ENCODE measurements at regions not wholly inside any gene's neighbourhood (a gene's known extent, or its start where the extent isn't known, plus 50 kb on each side); places are given as distances from the start of the nearest gene placed in this dataset.

DNA sequence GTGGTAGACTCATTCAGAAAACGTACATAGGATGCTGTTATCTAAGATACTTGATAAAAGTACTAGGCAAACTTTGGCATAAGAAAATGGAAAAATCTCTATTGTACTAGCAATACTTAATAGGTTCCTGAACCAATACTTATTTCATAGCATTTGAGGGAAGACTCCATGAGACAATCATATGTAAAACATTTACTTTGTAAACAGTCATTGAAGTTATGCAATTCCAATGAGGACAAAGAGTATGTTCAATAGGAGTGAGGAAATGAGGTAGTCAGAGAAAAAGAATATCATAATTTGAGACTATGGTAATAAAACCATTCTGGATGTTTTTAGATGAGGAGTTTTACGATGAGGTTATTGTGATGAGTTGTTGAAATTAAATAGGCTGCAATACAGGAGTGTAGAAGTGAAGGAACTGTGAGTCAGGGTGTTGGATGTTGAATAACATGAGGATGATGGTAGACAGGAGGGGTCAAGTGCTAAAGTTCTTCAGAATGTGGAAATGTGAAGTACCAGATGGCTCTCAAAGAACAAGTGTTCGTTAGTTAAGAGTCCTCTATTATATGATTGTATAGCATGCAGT is 397.9 kb downstream of the PPP3CA start:
- POLR2A ChIA-PET, result no interaction called here
- Mint-ChIP-seq H3K9me3 (ENCODE audit: unreplicated experiment) (no peaks in the 10 kb centered on the region), H3K36me3 (ENCODE audit: insufficient read depth, unreplicated experiment) (no peaks in the 10 kb centered on the region), H3K27me3 (ENCODE audit: insufficient read depth, unreplicated experiment) (peaks cover 5% of the 10 kb centered on the region), H3K27ac (ENCODE audit: unreplicated experiment) (no peak overlapping the region), H3K4me1 (ENCODE audit: low read depth, unreplicated experiment) (peaks cover 7% of the 10 kb centered on the region), H3K4me3 (ENCODE audit: unreplicated experiment) (no peak overlapping the region)
- H3K4me3 ChIP-seq (ENCODE audit: low read depth, low read length), result no peak overlapping the region
- no TSS peak for BruUV-seq (replicated peaks)
- H3K27me3 ChIP-seq (replicated peaks; ENCODE audit: control insufficient read depth, insufficient read depth, low read length), result no peaks in the 10 kb centered on the region
- no peaks in the 10 kb centered on the region for H3K9me3 ChIP-seq
- CTCF ChIA-PET, result no interaction called here
- intact Hi-C loops (cut with micrococcal nuclease; ENCODE audit: unreplicated experiment), result no loop called here
- no peaks in the 10 kb centered on the region for H3K4me1 ChIP-seq
- H3K36me3 ChIP-seq (ENCODE audit: control insufficient read depth, insufficient read depth, low read length), result no peaks in the 10 kb centered on the region
- no peak for DNase-seq
- TF ChIP-seq, protein P1, sequence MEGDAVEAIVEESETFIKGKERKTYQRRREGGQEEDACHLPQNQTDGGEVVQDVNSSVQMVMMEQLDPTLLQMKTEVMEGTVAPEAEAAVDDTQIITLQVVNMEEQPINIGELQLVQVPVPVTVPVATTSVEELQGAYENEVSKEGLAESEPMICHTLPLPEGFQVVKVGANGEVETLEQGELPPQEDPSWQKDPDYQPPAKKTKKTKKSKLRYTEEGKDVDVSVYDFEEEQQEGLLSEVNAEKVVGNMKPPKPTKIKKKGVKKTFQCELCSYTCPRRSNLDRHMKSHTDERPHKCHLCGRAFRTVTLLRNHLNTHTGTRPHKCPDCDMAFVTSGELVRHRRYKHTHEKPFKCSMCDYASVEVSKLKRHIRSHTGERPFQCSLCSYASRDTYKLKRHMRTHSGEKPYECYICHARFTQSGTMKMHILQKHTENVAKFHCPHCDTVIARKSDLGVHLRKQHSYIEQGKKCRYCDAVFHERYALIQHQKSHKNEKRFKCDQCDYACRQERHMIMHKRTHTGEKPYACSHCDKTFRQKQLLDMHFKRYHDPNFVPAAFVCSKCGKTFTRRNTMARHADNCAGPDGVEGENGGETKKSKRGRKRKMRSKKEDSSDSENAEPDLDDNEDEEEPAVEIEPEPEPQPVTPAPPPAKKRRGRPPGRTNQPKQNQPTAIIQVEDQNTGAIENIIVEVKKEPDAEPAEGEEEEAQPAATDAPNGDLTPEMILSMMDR (IDR thresholded peaks at IDR 0.05; ENCODE audit: insufficient read depth in 1 of 2, low read depth in 1 of 2, low read length in 1 of 2, severe bottlenecking in 1 of 2, unreplicated experiment in 1 of 2), result no peak

DNA sequence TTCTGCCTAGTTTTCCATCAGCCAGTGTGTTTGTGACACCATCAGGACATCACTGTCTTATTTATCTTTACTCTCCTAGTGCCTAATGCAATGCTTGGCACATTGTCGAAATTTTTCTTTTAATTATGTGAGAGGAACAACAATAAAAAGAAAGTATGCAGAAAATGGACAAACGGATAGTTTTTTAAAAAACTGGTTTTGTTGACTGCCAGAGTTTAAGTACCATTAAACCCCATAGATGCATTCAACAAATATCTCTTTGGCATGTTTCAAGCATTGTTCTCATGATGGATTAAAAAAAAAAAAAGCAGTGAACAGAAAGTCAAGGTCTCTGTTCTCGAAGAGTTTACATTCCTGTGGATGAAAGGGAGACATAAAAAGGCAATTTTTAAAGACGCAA is 398.4 kb downstream of the PPP3CA start:
- POLR2A ChIA-PET, result no interaction called here
- TF ChIP-seq, protein P1 (IDR thresholded peaks at IDR 0.05; ENCODE audit: insufficient read depth in 1 of 2, low read depth in 1 of 2, low read length in 1 of 2, severe bottlenecking in 1 of 2, unreplicated experiment in 1 of 2), result no peak
- H3K4me1 Mint-ChIP-seq (ENCODE audit: low read depth, unreplicated experiment), result peaks cover 7% of the 10 kb centered on the region

DNA sequence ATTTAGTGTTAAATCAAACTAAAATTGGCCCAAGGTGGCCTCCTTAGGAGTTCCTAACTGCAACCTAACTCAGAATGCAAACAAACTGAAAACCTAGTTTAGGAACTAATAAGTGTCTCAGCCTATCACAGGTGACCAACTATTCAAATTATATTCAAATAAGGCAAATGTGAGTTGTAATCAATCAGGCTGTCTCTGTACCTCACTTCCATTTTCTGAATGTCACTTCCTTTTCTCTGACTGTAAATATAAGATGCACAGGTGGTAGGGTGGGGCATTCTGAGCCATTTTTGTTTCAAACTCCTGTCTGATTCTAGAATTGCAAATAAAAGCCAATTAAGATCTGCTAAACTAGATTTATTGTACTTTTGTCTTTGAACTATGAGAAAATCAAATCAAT is 401.5 kb downstream of the PPP3CA start:
- Mint-ChIP-seq H3K27me3 (ENCODE audit: insufficient read depth, unreplicated experiment) (peaks cover 5% of the 10 kb centered on the region), H3K4me1 (ENCODE audit: low read depth, unreplicated experiment) (peaks cover 7% of the 10 kb centered on the region), H3K27ac (ENCODE audit: unreplicated experiment) (no peak overlapping the region), H3K9me3 (ENCODE audit: unreplicated experiment) (no peaks in the 10 kb centered on the region), H3K4me3 (ENCODE audit: unreplicated experiment) (no peak overlapping the region), H3K36me3 (ENCODE audit: insufficient read depth, unreplicated experiment) (no peaks in the 10 kb centered on the region)
- no peak overlapping the region for H3K4me3 ChIP-seq (ENCODE audit: low read depth, low read length)
- ChIA-PET POLR2A (no interaction called here), CTCF (no interaction called here)
- no TSS peak for BruUV-seq (replicated peaks)
- no peak for DNase-seq
- intact Hi-C loops (cut with micrococcal nuclease; ENCODE audit: unreplicated experiment), result no loop called here
- no peaks in the 10 kb centered on the region; the same call in 1 of the 2 replicates for H3K9me3 ChIP-seq
- H3K27me3 ChIP-seq (replicated peaks; ENCODE audit: control insufficient read depth, insufficient read depth, low read length), result no peaks in the 10 kb centered on the region
- H3K4me1 ChIP-seq, result no peaks in the 10 kb centered on the region
- no peaks in the 10 kb centered on the region for H3K36me3 ChIP-seq (ENCODE audit: control insufficient read depth, insufficient read depth, low read length)
- TF ChIP-seq, protein P1 (IDR thresholded peaks at IDR 0.05; ENCODE audit: insufficient read depth in 1 of 2, low read depth in 1 of 2, low read length in 1 of 2, severe bottlenecking in 1 of 2, unreplicated experiment in 1 of 2), result no peak

More for the DNA sequence above, 398.4 kb downstream of the PPP3CA start:
- H3K4me1 ChIP-seq, result no peaks in the 10 kb centered on the region
- Mint-ChIP-seq H3K4me3 (ENCODE audit: unreplicated experiment) (no peak overlapping the region), H3K9me3 (ENCODE audit: unreplicated experiment) (no peaks in the 10 kb centered on the region), H3K36me3 (ENCODE audit: insufficient read depth, unreplicated experiment) (no peaks in the 10 kb centered on the region), H3K27me3 (ENCODE audit: insufficient read depth, unreplicated experiment) (peaks cover 5% of the 10 kb centered on the region), H3K27ac (ENCODE audit: unreplicated experiment) (no peak overlapping the region)
- no peaks in the 10 kb centered on the region for H3K9me3 ChIP-seq
- intact Hi-C loops (cut with micrococcal nuclease; ENCODE audit: unreplicated experiment), result no loop called here
- H3K4me3 ChIP-seq (ENCODE audit: low read depth, low read length), result no peak overlapping the region
- no peaks in the 10 kb centered on the region for H3K27me3 ChIP-seq (replicated peaks; ENCODE audit: control insufficient read depth, insufficient read depth, low read length)
- no peaks in the 10 kb centered on the region for H3K36me3 ChIP-seq (ENCODE audit: control insufficient read depth, insufficient read depth, low read length)
- CTCF ChIA-PET, result no interaction called here
- no TSS peak for BruUV-seq (replicated peaks)
- DNase-seq, result no peak

All from Caco-2 (cell line).